NOMO-1 treated with DMSO at 0.1 percent for 48 hours (cell line): ENCODE measurements at regions not wholly inside any gene's neighbourhood (a gene's known extent, or its start where the extent isn't known, plus 50 kb on each side); places are given as distances from the start of the nearest gene placed in this dataset.
A peak's percentile ranks its signal among the peaks of the same experiment; 100 is the strongest.
"Not testable (repeated sequence)": the region's sequence is repeated elsewhere in the genome, so short reads cannot be mapped to it uniquely, and the experiment has no call there.

ENCODE experiments used
- DNase-seq: peaks from one replicate; lab custom pipeline; 2025; ENCODE audit not compliant: unreplicated experiment; lab: John Stamatoyannopoulos, UW

GRCh38 chr6:140316966-140317365, 942.5 kb upstream of the CITED2 start:
- DNase-seq: no peak

- DNase-seq: no peak
Observed at GRCh38 chr6:140314682-140315081, 940.2 kb upstream of the CITED2 start.

GRCh38 chr6:140311146-140311545, 936.7 kb upstream of the CITED2 start:
- DNase-seq: no peak

GRCh38 chr6:140303218-140303949, 928.9 kb upstream of the CITED2 start:
- DNase-seq: no peak

- no peak for DNase-seq
Observed at GRCh38 chr6:140300331-140300730, 925.9 kb upstream of the CITED2 start.

- no peak for DNase-seq
Observed at GRCh38 chr6:140289186-140289585, 914.7 kb upstream of the CITED2 start.

GRCh38 chr6:140285998-140286690, 911.7 kb upstream of the CITED2 start:
- DNase-seq: no peak

GRCh38 chr6:140285471-140285870, 911.0 kb upstream of the CITED2 start:
- no peak for DNase-seq

GRCh38 chr6:140284871-140285270, 910.4 kb upstream of the CITED2 start:
- DNase-seq: no peak

- DNase-seq: no peak
Observed at GRCh38 chr6:140283197-140283596, 908.7 kb upstream of the CITED2 start.

- no peak for DNase-seq
Observed at GRCh38 chr6:140281767-140282166, 907.3 kb upstream of the CITED2 start.

- DNase-seq: no peak
Observed at GRCh38 chr6:140281236-140281635, 906.8 kb upstream of the CITED2 start.

GRCh38 chr6:140276719-140277118, 902.3 kb upstream of the CITED2 start:
- no peak for DNase-seq

- DNase-seq: no peak
Observed at GRCh38 chr6:140276133-140276532, 901.7 kb upstream of the CITED2 start.

GRCh38 chr6:140275725-140276124, 901.3 kb upstream of the CITED2 start:
- no peak for DNase-seq

- DNase-seq: no peak
Observed at GRCh38 chr6:140274548-140274947, 900.1 kb upstream of the CITED2 start.

GRCh38 chr6:140271759-140272377, 897.4 kb upstream of the CITED2 start:
- DNase-seq: peak; percentile 78

- DNase-seq: peak; percentile 6
Observed at GRCh38 chr6:140269591-140270165, 895.2 kb upstream of the CITED2 start.

GRCh38 chr6:140264431-140264830, 890.0 kb upstream of the CITED2 start:
- no peak for DNase-seq

- DNase-seq: not testable (repeated sequence)
Observed at GRCh38 chr6:140258302-140258701, 883.9 kb upstream of the CITED2 start.

GRCh38 chr6:140256248-140256647, 881.8 kb upstream of the CITED2 start:
- DNase-seq: no peak

- no peak for DNase-seq
Observed at GRCh38 chr6:140253096-140253495, 878.6 kb upstream of the CITED2 start.
